ENCODE measurements at regions not wholly inside any gene's neighbourhood (a gene's known extent, or its start where the extent isn't known, plus 50 kb on each side); places are given as distances from the start of the nearest gene placed in this dataset.

DNA sequence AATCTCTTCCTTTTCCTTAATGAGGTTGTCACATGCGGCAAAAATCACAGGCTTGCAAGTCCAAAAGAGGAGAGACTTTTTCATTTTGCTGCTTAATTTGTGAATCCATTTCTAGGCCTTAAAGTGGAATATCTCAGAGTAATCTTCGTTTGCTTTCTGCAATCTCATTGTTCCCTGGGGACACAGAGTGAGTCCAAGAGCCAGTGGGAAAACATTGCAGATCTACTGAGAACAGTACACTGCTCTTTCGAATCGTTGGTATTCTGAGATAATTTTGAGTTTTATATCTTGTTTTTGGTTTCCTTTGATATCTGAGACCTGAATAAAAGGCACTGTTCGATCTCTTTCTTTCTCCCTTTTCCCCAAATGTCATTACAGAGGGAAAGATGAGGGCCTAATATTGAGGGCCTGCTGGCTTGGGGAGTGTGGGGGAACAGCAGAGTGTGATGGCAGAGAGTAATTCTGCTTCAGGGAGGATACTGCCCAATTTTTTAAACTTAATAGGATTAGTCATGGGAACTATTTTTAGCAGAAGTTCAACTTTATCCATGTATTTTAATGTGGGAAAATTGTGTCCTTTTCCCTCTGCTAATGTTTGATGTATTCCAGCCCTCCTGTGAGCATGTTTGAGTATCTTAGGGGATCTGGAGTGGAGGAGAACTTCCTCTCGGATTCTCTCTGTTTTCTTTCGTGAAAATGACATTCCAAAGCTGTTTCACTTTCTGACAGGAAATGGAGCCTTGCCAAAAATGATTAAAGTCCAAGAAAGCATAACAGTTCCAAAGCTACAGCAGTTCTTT is 418.2 kb upstream of the ZEB2 start:
- no peak for ATAC-seq (ENCODE audit: low read depth)
- no peaks in the 10 kb centered on the region for H3K4me1 ChIP-seq (ENCODE audit: control insufficient read depth in 2 of 2, insufficient read depth in 2 of 2, low read length in 2 of 2)
- H2AFZ ChIP-seq (ENCODE audit: insufficient read depth, low read depth, low read length, poor library complexity, severe bottlenecking): no peak overlapping the region
- H3K9me3 ChIP-seq (ENCODE audit: control extremely low read depth in 1 of 3, control insufficient read depth in 2 of 3, insufficient read depth in 1 of 3, low read length in 2 of 3): no peaks in the 10 kb centered on the region
- no peaks in the 10 kb centered on the region for H3K36me3 ChIP-seq (replicated peaks in 1 of 2; ENCODE audit: control extremely low read depth in 1 of 2, control insufficient read depth in 1 of 2, extremely low read depth in 1 of 2, insufficient read depth in 2 of 2, low read length in 1 of 2)
- no peak overlapping the region for H3K9ac ChIP-seq (ENCODE audit: low read length)
- H4K20me1 ChIP-seq (ENCODE audit: control insufficient read depth, insufficient read depth, low read length, poor library complexity, severe bottlenecking): no peaks in the 10 kb centered on the region
- WGBS (ENCODE audit: insufficient coverage): 69% methylated on average over 4 of the region's 7 CpGs
- Mint-ChIP-seq H3K4me1 (peaks cover 6% of the 10 kb centered on the region), H3K9me3 (ENCODE audit: insufficient read depth) (no peaks in the 10 kb centered on the region), H3K4me3 (no peak overlapping the region), H3K27ac (no peak overlapping the region), H3K27me3 (no peaks in the 10 kb centered on the region)
- DNase-seq: no peak
- POLR2A ChIA-PET: no interaction called here
- no peak overlapping the region for H3K4me2 ChIP-seq (replicated peaks; ENCODE audit: low read depth, low read length, poor library complexity, severe bottlenecking)
- H3K27ac ChIP-seq (ENCODE audit: low read length in 2 of 2): no peak overlapping the region
- TF ChIP-seq, protein P1, sequence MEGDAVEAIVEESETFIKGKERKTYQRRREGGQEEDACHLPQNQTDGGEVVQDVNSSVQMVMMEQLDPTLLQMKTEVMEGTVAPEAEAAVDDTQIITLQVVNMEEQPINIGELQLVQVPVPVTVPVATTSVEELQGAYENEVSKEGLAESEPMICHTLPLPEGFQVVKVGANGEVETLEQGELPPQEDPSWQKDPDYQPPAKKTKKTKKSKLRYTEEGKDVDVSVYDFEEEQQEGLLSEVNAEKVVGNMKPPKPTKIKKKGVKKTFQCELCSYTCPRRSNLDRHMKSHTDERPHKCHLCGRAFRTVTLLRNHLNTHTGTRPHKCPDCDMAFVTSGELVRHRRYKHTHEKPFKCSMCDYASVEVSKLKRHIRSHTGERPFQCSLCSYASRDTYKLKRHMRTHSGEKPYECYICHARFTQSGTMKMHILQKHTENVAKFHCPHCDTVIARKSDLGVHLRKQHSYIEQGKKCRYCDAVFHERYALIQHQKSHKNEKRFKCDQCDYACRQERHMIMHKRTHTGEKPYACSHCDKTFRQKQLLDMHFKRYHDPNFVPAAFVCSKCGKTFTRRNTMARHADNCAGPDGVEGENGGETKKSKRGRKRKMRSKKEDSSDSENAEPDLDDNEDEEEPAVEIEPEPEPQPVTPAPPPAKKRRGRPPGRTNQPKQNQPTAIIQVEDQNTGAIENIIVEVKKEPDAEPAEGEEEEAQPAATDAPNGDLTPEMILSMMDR (IDR thresholded peaks at IDR 0.05): no peak
- no peak for TF ChIP-seq EZH2 (IDR thresholded peaks at IDR 0.05; ENCODE audit: borderline replicate concordance, insufficient read depth, low read depth, low read length, poor library complexity, severe bottlenecking)
- CTCF ChIA-PET: no interaction called here
- H3K27me3 ChIP-seq (replicated peaks in 1 of 4; ENCODE audit: control extremely low read depth in 1 of 4, control insufficient read depth in 3 of 4, insufficient read depth in 4 of 4, low read length in 3 of 4): no peaks in the 10 kb centered on the region
- H3K79me2 ChIP-seq (ENCODE audit: control insufficient read depth, insufficient read depth, low read length): no peaks in the 10 kb centered on the region
- intact Hi-C loops (cut with micrococcal nuclease): loop anchor here (10.0 kb wide), 1 partner anchor 437 kb away; no protein-coding TSS in a partner anchor
- no peak overlapping the region for H3K4me3 ChIP-seq (ENCODE audit: control extremely low read depth in 1 of 5, extremely low read depth in 1 of 5, insufficient read depth in 1 of 5, low read depth in 2 of 5, low read length in 4 of 5)

DNA sequence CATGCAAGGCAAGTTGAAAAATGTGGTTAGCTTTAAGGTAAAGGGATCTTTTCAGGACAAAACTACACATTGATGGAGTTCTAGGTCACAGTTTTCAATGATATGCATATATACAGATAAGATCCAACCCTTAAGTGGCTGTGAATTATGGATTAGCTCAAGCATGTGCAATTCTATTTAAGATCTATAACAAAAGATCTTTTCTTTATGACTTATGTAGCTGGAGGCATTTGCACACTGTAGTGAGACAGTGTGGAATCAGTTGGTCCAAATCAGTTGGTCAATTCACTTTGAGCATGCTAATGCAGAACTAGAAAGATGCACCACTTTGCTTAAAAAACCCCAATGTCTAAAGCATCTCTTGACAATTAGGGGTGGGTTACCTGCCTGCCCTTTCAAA is 417.1 kb upstream of the ZEB2 start:
- H3K79me2 ChIP-seq (ENCODE audit: control insufficient read depth, insufficient read depth, low read length): no peaks in the 10 kb centered on the region
- no peak overlapping the region for H3K27ac Mint-ChIP-seq
- DNase-seq: no peak
- H3K27me3 Mint-ChIP-seq: no peaks in the 10 kb centered on the region
- no peak overlapping the region for H3K4me2 ChIP-seq (replicated peaks; ENCODE audit: low read depth, low read length, poor library complexity, severe bottlenecking)
- intact Hi-C loops (cut with micrococcal nuclease): loop anchor here (10.0 kb wide), 1 partner anchor 438 kb away; no protein-coding TSS in a partner anchor
- TF ChIP-seq, protein P1 (IDR thresholded peaks at IDR 0.05): no peak
- TF ChIP-seq EZH2 (IDR thresholded peaks at IDR 0.05; ENCODE audit: borderline replicate concordance, insufficient read depth, low read depth, low read length, poor library complexity, severe bottlenecking): no peak
- no peak overlapping the region for H3K9ac ChIP-seq (ENCODE audit: low read length)
- H3K4me1 ChIP-seq (ENCODE audit: control insufficient read depth in 2 of 2, insufficient read depth in 2 of 2, low read length in 2 of 2): no peaks in the 10 kb centered on the region
- no peak for ATAC-seq (ENCODE audit: low read depth)
- H3K9me3 ChIP-seq (ENCODE audit: control extremely low read depth in 1 of 3, control insufficient read depth in 2 of 3, insufficient read depth in 1 of 3, low read length in 2 of 3): no peaks in the 10 kb centered on the region
- no peaks in the 10 kb centered on the region for H3K9me3 Mint-ChIP-seq (ENCODE audit: insufficient read depth)
- H3K27me3 ChIP-seq (replicated peaks in 1 of 4; ENCODE audit: control extremely low read depth in 1 of 4, control insufficient read depth in 3 of 4, insufficient read depth in 4 of 4, low read length in 3 of 4): no peaks in the 10 kb centered on the region
- no peak overlapping the region for H3K27ac ChIP-seq (ENCODE audit: low read length in 2 of 2)
- no peaks in the 10 kb centered on the region for H4K20me1 ChIP-seq (ENCODE audit: control insufficient read depth, insufficient read depth, low read length, poor library complexity, severe bottlenecking)
- ChIA-PET CTCF (no interaction called here), POLR2A (no interaction called here)
- no peaks in the 10 kb centered on the region for H3K36me3 ChIP-seq (replicated peaks in 1 of 2; ENCODE audit: control extremely low read depth in 1 of 2, control insufficient read depth in 1 of 2, extremely low read depth in 1 of 2, insufficient read depth in 2 of 2, low read length in 1 of 2)
- no peak overlapping the region for H3K4me3 ChIP-seq (ENCODE audit: control extremely low read depth in 1 of 5, extremely low read depth in 1 of 5, insufficient read depth in 1 of 5, low read depth in 2 of 5, low read length in 4 of 5)
- peaks cover 6% of the 10 kb centered on the region for H3K4me1 Mint-ChIP-seq
- no peak overlapping the region for H2AFZ ChIP-seq (ENCODE audit: insufficient read depth, low read depth, low read length, poor library complexity, severe bottlenecking)
- no peak overlapping the region for H3K4me3 Mint-ChIP-seq
